Left ventricle myocardium inferior (tissue), 1 donor: ENCODE measurements at regions not wholly inside any gene's neighbourhood (a gene's known extent, or its start where the extent isn't known, plus 50 kb on each side); places are given as distances from the start of the nearest gene placed in this dataset.

Source experiments
- DNase-seq: peaks from one replicate; pipeline ENCODE4 v3.0.0-alpha.2; 2020
- H3K27ac ChIP-seq: fragments of 200-600 bp; replicated peaks from 2 replicates; pipeline ENCODE4 v1.8.0; 2021
- H3K27me3 ChIP-seq: fragments of 200-600 bp; 2 replicates; pipeline ENCODE4 v1.8.0; 2021; ENCODE audit warnings: low read depth
- H3K36me3 ChIP-seq: fragments of 200-600 bp; 2 replicates; pipeline ENCODE4 v1.8.0; 2021
- H3K4me1 ChIP-seq: fragments of 200-600 bp; 2 replicates; pipeline ENCODE4 v1.8.0; 2021
- H3K4me3 ChIP-seq: fragments of 200-600 bp; 2 replicates; pipeline ENCODE4 v1.8.0; 2021; ENCODE audit warnings: mild to moderate bottlenecking, moderate library complexity
- H3K9me3 ChIP-seq: fragments of 200-600 bp; replicated peaks from 2 replicates; pipeline ENCODE4 v1.8.0; 2021
- intact Hi-C: fragments of 100-400 bp; cut with micrococcal nuclease; formaldehyde crosslinking; loops from one replicate; pipeline ENCODE4 v1.11.0; 2022
- TF ChIP-seq, protein P1 (sequence below): fragments of 200-600 bp; IDR thresholded peaks from 2 replicates; pipeline ENCODE4 v1.8.0; 2021; ENCODE audit warnings: antibody characterized with exemption, mild to moderate bottlenecking, borderline replicate concordance
- donor health status: DM: no; HTN: yes; CAD: no; lungs with severe emphysema.

DNA sequence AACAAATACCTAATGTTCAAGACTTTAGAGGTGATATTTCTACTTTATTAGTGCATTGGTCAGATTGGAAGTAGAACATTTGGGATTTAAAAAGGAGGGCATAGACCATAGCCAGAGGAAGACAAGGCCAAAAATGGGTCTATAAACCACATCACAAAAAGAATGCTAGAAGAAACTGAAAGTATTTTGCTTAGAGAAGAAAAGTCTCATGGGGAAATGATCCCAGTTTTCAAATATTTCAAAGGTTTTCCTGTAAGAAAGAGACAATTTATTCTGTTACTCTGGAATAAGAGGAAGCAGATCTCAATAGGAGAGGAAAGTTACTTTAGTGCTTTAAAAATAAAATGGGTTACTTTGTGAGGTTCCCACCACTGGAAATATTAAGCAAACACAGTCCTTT is 341.4 kb downstream of the TNS1 start:
- no peak for DNase-seq
- Histone ChIP-seq H3K4me3 (no peak overlapping the region), H3K9me3 (no peaks in the 10 kb centered on the region), H3K27me3 (no peaks in the 10 kb centered on the region), H3K36me3 (no peaks in the 10 kb centered on the region), H3K27ac (peak overlapping the region; percentile 51), H3K4me1 (peaks cover 11% of the 10 kb centered on the region)
- TF ChIP-seq, protein P1, sequence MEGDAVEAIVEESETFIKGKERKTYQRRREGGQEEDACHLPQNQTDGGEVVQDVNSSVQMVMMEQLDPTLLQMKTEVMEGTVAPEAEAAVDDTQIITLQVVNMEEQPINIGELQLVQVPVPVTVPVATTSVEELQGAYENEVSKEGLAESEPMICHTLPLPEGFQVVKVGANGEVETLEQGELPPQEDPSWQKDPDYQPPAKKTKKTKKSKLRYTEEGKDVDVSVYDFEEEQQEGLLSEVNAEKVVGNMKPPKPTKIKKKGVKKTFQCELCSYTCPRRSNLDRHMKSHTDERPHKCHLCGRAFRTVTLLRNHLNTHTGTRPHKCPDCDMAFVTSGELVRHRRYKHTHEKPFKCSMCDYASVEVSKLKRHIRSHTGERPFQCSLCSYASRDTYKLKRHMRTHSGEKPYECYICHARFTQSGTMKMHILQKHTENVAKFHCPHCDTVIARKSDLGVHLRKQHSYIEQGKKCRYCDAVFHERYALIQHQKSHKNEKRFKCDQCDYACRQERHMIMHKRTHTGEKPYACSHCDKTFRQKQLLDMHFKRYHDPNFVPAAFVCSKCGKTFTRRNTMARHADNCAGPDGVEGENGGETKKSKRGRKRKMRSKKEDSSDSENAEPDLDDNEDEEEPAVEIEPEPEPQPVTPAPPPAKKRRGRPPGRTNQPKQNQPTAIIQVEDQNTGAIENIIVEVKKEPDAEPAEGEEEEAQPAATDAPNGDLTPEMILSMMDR: no peak
- intact Hi-C loops: no loop called here

- H3K27me3 ChIP-seq: no peaks in the 10 kb centered on the region
- H3K4me3 ChIP-seq: no peak overlapping the region
- H3K4me1 ChIP-seq: peaks cover 11% of the 10 kb centered on the region
- H3K36me3 ChIP-seq: no peaks in the 10 kb centered on the region
- DNase-seq: no peak
- intact Hi-C loops: no loop called here
- H3K27ac ChIP-seq: no peak overlapping the region
- TF ChIP-seq, protein P1: no peak
- no peaks in the 10 kb centered on the region for H3K9me3 ChIP-seq
Observed at GRCh38 chr2:217660423-217660822, 342.4 kb downstream of the TNS1 start.

- TF ChIP-seq, protein P1: no peak
- Histone ChIP-seq H3K27ac (no peak overlapping the region), H3K36me3 (no peaks in the 10 kb centered on the region), H3K4me3 (no peak overlapping the region), H3K27me3 (no peaks in the 10 kb centered on the region), H3K4me1 (peaks cover 11% of the 10 kb centered on the region), H3K9me3 (no peaks in the 10 kb centered on the region)
- DNase-seq: no peak
- intact Hi-C loops: no loop called here
Observed at GRCh38 chr2:217658806-217659205, 344.0 kb downstream of the TNS1 start.

DNA sequence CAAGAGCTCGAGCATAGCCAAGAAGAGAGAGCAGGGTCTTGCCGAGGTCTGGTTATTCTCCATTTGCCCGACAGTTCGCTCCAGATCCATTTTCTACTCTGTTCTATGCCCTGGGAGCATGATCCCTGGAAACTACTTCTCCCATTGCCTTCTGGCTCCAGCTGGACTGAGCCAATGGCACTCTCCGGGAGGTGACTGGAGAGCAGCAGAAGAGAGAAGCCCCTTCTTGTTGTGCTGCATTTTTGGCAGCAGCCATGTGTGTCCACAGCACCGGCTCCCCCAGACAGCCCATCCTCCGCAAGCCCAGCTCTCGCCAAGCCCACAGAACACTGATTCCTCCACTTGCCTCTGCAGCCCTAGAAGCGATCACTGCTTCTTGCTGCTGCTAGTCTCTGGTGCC is 345.5 kb downstream of the TNS1 start:
- peaks cover 16% of the 10 kb centered on the region for H3K4me1 ChIP-seq
- intact Hi-C loops: no loop called here
- no peak overlapping the region for H3K4me3 ChIP-seq
- TF ChIP-seq, protein P1: no peak
- H3K36me3 ChIP-seq: no peaks in the 10 kb centered on the region
- no peak overlapping the region for H3K27ac ChIP-seq
- no peaks in the 10 kb centered on the region for H3K27me3 ChIP-seq
- DNase-seq: no peak
- H3K9me3 ChIP-seq: no peaks in the 10 kb centered on the region

GRCh38 chr2:217656316-217656715 is 346.5 kb downstream of the TNS1 start:
- no peaks in the 10 kb centered on the region for H3K27me3 ChIP-seq
- peaks cover 9% of the 10 kb centered on the region for H3K4me1 ChIP-seq
- H3K36me3 ChIP-seq: no peaks in the 10 kb centered on the region
- no peak overlapping the region for H3K27ac ChIP-seq
- intact Hi-C loops: no loop called here
- no peak overlapping the region for H3K4me3 ChIP-seq
- H3K9me3 ChIP-seq: no peaks in the 10 kb centered on the region
- TF ChIP-seq, protein P1: no peak
- no peak for DNase-seq

GRCh38 chr2:217655651-217656050 is 347.1 kb downstream of the TNS1 start:
- intact Hi-C loops: no loop called here
- peaks cover 9% of the 10 kb centered on the region for H3K4me1 ChIP-seq
- H3K36me3 ChIP-seq: no peaks in the 10 kb centered on the region
- H3K4me3 ChIP-seq: no peak overlapping the region
- DNase-seq: no peak
- TF ChIP-seq, protein P1: no peak
- no peaks in the 10 kb centered on the region for H3K27me3 ChIP-seq
- no peaks in the 10 kb centered on the region for H3K9me3 ChIP-seq
- no peak overlapping the region for H3K27ac ChIP-seq
